Ovary (tissue), 7 donors: ENCODE measurements at regions not wholly inside any gene's neighbourhood (a gene's known extent, or its start where the extent isn't known, plus 50 kb on each side); places are given as distances from the start of the nearest gene placed in this dataset.

Experiments
- DNase-seq, 5 donors: peaks; one replicate each; pipeline ENCODE4 v3.0.0-alpha.2; 2019 to 2020
- H3K27ac ChIP-seq, 2 donors: fragments of 200-600 bp; one replicate each; pipeline versions ENCODE4 v1.5.1 to v1.8.0; 2019 to 2022
- H3K27me3 ChIP-seq: fragments of 200-600 bp; one replicate; pipeline ENCODE4 v1.8.0; 2022
- H3K36me3 ChIP-seq: fragments of 200-600 bp; sonication (generic); one replicate; pipeline ENCODE4 v1.5.1; 2019
- H3K4me1 ChIP-seq: one replicate; pipeline ENCODE4 v1.8.1; 2013; ENCODE audit warnings: mild to moderate bottlenecking, moderate library complexity; ENCODE audit not compliant: insufficient read depth
- H3K4me3 ChIP-seq: fragments of 200-600 bp; sonication (generic); one replicate; pipeline ENCODE4 v1.5.1; 2017
- H3K9me3 ChIP-seq, 2 donors: fragments of 200-600 bp in 1 of 2; sonication (generic) in 1 of 2; one replicate each; pipeline versions ENCODE4 v1.5.1 to v1.8.1; 2013 to 2019; ENCODE audit warnings: mild to moderate bottlenecking in 1 of 2, moderate library complexity in 1 of 2
- EP300 ChIP-seq: sonication (generic); formaldehyde crosslinking; IDR thresholded peaks from one replicate; pipeline ENCODE4 v1.6.1; 2017; ENCODE audit warnings: antibody characterized with exemption
- POLR2A ChIP-seq: fragments of 450-650 bp; IDR thresholded peaks from one replicate; pipeline ENCODE4 v1.6.1; 2017; ENCODE audit warnings: antibody characterized with exemption, mild to moderate bottlenecking, moderate library complexity
- WGBS, 3 donors: extraction: QIAGEN DNeasy Blood & Tissue Kit in 1 of 3; methylation state at CpG; one replicate each; pipeline versions ENCODE4 v1.1.5 to v1.1.7; 2013 to 2017; 5-methylcytosine and 5-hydroxymethylcytosine counted together
- intact Hi-C, 4 donors: fragments of 100-400 bp; cut with DNase I; formaldehyde crosslinking; loops; one replicate each; pipeline versions ENCODE4 v1.11.0 to v1.15.1; 2022 to 2023
- TF ChIP-seq, protein P1 (sequence below), 3 donors: fragments of 450-650 bp in 2 of 3; fragments of 200-600 bp in 1 of 3; IDR thresholded peaks; one replicate each; pipeline versions ENCODE4 v1.5.1 to v1.8.0; 2016 to 2022; ENCODE audit warnings: antibody characterized with exemption in 3 of 3, mild to moderate bottlenecking in 1 of 3
- donor health status: DM: no; HTN: no; CAD: no; lungs with moderate emphysema.
- donor health status: DM: no; HTN: no; CAD: no.
- donor health status: Bipolar disorder and iron deficiency.
- donor health status: DM: no; HTN: no; CAD: no.
- donor health status: DM: yes; HTN: yes; CAD: no.

DNA sequence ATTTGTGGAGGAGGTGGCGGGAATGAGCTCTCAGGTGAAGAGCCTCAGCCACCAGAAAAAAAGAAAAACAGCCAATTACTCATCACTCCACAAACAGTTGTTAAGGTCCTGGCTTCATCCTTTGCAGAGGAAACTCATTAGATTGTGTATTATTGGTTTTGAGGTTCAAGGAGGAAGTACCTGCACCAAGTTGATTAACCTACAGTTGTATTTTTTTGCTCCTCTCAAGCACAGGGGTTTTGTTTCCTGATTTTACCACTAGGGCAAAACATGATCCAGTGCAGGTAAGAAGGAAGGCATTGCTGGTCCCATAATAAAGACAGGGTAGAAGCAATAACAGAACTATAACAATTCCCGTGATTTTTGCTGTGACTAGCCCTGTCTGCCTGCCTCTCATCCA lies 84.0 kb upstream of the QRFPR start:
- H3K4me3 ChIP-seq, result no peak overlapping the region
- H3K27me3 ChIP-seq, result no peaks in the 10 kb centered on the region
- TF ChIP-seq, protein P1, sequence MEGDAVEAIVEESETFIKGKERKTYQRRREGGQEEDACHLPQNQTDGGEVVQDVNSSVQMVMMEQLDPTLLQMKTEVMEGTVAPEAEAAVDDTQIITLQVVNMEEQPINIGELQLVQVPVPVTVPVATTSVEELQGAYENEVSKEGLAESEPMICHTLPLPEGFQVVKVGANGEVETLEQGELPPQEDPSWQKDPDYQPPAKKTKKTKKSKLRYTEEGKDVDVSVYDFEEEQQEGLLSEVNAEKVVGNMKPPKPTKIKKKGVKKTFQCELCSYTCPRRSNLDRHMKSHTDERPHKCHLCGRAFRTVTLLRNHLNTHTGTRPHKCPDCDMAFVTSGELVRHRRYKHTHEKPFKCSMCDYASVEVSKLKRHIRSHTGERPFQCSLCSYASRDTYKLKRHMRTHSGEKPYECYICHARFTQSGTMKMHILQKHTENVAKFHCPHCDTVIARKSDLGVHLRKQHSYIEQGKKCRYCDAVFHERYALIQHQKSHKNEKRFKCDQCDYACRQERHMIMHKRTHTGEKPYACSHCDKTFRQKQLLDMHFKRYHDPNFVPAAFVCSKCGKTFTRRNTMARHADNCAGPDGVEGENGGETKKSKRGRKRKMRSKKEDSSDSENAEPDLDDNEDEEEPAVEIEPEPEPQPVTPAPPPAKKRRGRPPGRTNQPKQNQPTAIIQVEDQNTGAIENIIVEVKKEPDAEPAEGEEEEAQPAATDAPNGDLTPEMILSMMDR (IDR thresholded peaks at IDR 0.05), result no peak
- TF ChIP-seq EP300 (no peak), POLR2A (no peak)
- WGBS, 3 donors, result 76 to 90% (median 77%) methylated on average over 2 of the region's 2 CpGs
- H3K4me1 ChIP-seq, result no peaks in the 10 kb centered on the region
- no peaks in the 10 kb centered on the region for H3K9me3 ChIP-seq
- DNase-seq, result no peak
- no peak overlapping the region for H3K27ac ChIP-seq
- intact Hi-C loops, result no loop called here
- H3K36me3 ChIP-seq, result no peaks in the 10 kb centered on the region

DNA sequence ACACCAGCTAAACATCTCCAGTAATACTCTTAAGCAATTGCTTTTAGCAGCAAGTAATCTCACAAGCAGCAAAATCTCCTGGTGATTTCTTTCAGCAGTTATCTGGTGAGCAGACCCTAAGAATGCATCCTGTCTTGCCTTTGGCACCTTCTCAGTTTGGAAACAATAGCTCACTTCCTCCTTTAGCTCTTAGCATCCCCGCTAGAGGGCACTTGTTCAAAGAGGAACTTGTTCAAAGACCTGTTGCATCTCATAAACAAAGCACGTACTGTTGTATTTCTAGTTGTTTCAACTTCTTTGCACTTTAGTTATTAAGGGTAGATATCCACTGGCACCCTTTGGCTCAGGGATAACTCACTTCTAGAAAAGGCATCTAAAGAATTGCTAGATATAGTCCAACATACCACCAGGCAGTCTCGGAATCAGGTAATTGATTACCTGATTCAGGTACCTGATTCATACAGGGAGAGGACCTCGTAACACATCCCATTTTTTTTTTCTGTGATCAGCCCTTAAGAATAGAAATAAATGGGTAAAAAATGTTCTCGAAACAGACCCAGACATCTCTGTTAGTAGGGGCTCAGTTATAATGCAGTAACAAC lies 81.9 kb upstream of the QRFPR start:
- intact Hi-C loops, result no loop called here
- Histone ChIP-seq H3K9me3 (no peaks in the 10 kb centered on the region), H3K4me3 (no peak overlapping the region), H3K27me3 (no peaks in the 10 kb centered on the region), H3K36me3 (no peaks in the 10 kb centered on the region), H3K27ac (no peak overlapping the region), H3K4me1 (no peaks in the 10 kb centered on the region)
- 50 to 55% (median 50%) methylated on average over 5 of the region's 5 CpGs for WGBS, 3 donors
- TF ChIP-seq EP300 (no peak), POLR2A (no peak)
- TF ChIP-seq, protein P1 (IDR thresholded peaks at IDR 0.05), result no peak
- no peak for DNase-seq

DNA sequence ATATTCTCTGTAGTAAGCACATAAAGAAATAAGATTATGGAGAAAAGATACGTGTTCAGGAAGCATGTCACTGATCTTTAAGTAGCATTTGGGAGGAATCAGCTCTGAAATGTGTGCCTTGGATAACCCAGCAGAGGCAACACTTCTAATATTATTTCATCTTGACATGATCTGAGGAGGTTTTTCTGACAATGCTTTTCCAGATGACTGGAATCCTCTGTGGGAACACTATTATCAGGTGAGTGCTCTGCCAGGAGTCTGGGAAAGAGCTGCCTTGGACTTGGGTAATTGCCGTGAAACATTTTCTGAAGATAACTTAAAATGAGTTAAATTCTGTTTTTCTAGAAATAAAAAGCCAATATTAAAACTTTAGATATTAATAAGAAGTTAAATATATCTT lies 78.2 kb upstream of the QRFPR start:
- Histone ChIP-seq H3K27ac (no peak overlapping the region), H3K4me1 (no peaks in the 10 kb centered on the region), H3K4me3 (no peak overlapping the region), H3K9me3 (no peaks in the 10 kb centered on the region), H3K27me3 (no peaks in the 10 kb centered on the region), H3K36me3 (no peaks in the 10 kb centered on the region)
- 58 to 63% (median 62%) methylated on average over 2 of the region's 2 CpGs for WGBS, 3 donors
- DNase-seq, result no peak
- TF ChIP-seq EP300 (no peak), POLR2A (no peak)
- TF ChIP-seq, protein P1 (IDR thresholded peaks at IDR 0.05), result no peak
- intact Hi-C loops, result no loop called here

DNA sequence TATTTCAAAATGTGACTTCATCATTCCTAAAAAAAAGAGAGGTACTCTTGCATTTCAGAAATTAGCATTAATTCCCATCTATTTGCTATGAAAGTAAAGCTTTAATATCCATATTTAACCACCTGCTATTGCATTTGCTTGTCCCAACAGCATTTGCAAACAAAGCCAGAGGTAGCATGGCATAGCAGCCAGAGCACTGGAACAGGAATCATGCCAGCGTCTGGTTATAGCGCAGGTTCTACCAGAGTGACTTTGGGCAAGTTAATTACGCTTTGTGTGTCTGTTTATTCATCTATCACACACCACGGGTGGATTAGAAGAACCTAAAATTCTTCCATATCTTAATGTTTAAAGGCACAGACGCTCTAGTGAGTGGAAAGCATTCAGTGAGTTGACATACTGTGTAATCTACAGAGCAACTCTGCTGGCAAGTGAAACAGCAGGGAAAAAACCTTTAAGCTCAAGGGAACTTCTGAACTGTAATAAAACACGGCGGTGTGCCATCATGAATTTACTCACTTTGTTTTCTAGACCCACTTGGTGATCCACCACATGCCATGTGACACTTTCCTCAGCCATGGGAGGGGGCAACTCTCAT lies 76.6 kb upstream of the QRFPR start:
- Histone ChIP-seq H3K27ac (no peak overlapping the region), H3K36me3 (no peaks in the 10 kb centered on the region), H3K9me3 (no peaks in the 10 kb centered on the region), H3K27me3 (no peaks in the 10 kb centered on the region), H3K4me3 (no peak overlapping the region), H3K4me1 (no peaks in the 10 kb centered on the region)
- DNase-seq, result no peak
- 59 to 72% (median 71%) methylated on average over 7 of the region's 7 CpGs for WGBS, 3 donors
- intact Hi-C loops, result no loop called here
- TF ChIP-seq EP300 (no peak), POLR2A (no peak)
- TF ChIP-seq, protein P1 (IDR thresholded peaks at IDR 0.05), result no peak
